ENCODE measurements at regions not wholly inside any gene's neighbourhood (a gene's known extent, or its start where the extent isn't known, plus 50 kb on each side); places are given as distances from the start of the nearest gene placed in this dataset.

- WGBS (ENCODE audit: extremely low coverage, insufficient read length, low lambda C conversion rate), result no CpG with 5 or more reads among the region's 3 CpGs
- no peak overlapping the region for H3T11ph ChIP-seq (ENCODE audit: low read length)
- Mint-ChIP-seq H3K4me1 (no peaks in the 10 kb centered on the region), H3K4me3 (no peak overlapping the region), H3K27me3 (ENCODE audit: low read depth) (peaks cover 3% of the 10 kb centered on the region), H3K36me3 (ENCODE audit: insufficient read depth in 1 of 3, low read depth in 3 of 3) (no peaks in the 10 kb centered on the region; a peak in 1 of 7 replicates), H3K9me3 (peaks cover 2 to 11% of the 10 kb centered on the region in 2 experiments; a peak in 2 of 5 replicates), H3K27ac (no peak overlapping the region)
- H3K4me1 ChIP-seq (ENCODE audit: insufficient read depth, low read length), result no peaks in the 10 kb centered on the region
- no peak overlapping the region for H4K91ac ChIP-seq (ENCODE audit: insufficient read length, low read depth, low read length)
- H3K4ac ChIP-seq (ENCODE audit: low read depth, low read length), result no peak overlapping the region
- no peaks in the 10 kb centered on the region for H4K20me1 ChIP-seq (ENCODE audit: control insufficient read depth, insufficient read depth, insufficient read length)
- H3K56ac ChIP-seq (ENCODE audit: insufficient read length, low read depth, low read length), result no peak overlapping the region
- H3K14ac ChIP-seq (ENCODE audit: insufficient read depth, low read length), result no peak overlapping the region
- no peak overlapping the region for H3K9ac ChIP-seq (ENCODE audit: extremely low read depth, insufficient read length, low read length)
- no peak overlapping the region for H2AFZ ChIP-seq (ENCODE audit: low read length)
- H4K8ac ChIP-seq (replicated peaks; ENCODE audit: insufficient read length, low read depth, low read length), result no peak overlapping the region
- H2BK15ac ChIP-seq (ENCODE audit: low read depth, low read length), result no peak overlapping the region
- H4K5ac ChIP-seq (ENCODE audit: insufficient read length, low read depth, low read length), result no peak overlapping the region
- no peak overlapping the region for H3K18ac ChIP-seq (ENCODE audit: insufficient read length, low read depth, low read length)
- H3K27ac ChIP-seq (ENCODE audit: insufficient read length, low read depth, low read length), result no peak overlapping the region
- TF ChIP-seq CTCF (conservative IDR thresholded peaks at IDR 0.05), result no peak
- no peak overlapping the region for H2AK5ac ChIP-seq (ENCODE audit: insufficient read length, low read length)
- H2BK120ac ChIP-seq (ENCODE audit: low read depth, low read length, poor library complexity, severe bottlenecking), result no peak overlapping the region
- H2BK5ac ChIP-seq (ENCODE audit: insufficient read length, low read length), result no peak overlapping the region
- no peaks in the 10 kb centered on the region for H3K27me3 ChIP-seq (ENCODE audit: insufficient read depth, low read length)
- H2BK12ac ChIP-seq (ENCODE audit: insufficient read length, low read depth, low read length), result no peak overlapping the region
- no peaks in the 10 kb centered on the region for H3K79me1 ChIP-seq (ENCODE audit: insufficient read depth, low read depth, low read length, poor library complexity, severe bottlenecking)
- no peaks in the 10 kb centered on the region for H3K23me2 ChIP-seq (ENCODE audit: insufficient read length, low read depth, low read length, poor library complexity, severe bottlenecking)
- no peak overlapping the region for H3K23ac ChIP-seq (ENCODE audit: insufficient read length, low read depth, low read length)
- no peak overlapping the region for H3K4me2 ChIP-seq (ENCODE audit: insufficient read depth, insufficient read length, low read length)
- no peaks in the 10 kb centered on the region for H3K79me2 ChIP-seq (ENCODE audit: insufficient read depth, low read length)
- DNase-seq, result no peak
- H3K9me3 ChIP-seq (ENCODE audit: control insufficient read depth, low read depth, low read length), result no peaks in the 10 kb centered on the region
- no peak overlapping the region for H2BK20ac ChIP-seq (ENCODE audit: low read depth, low read length, poor library complexity, severe bottlenecking)
These were observed 74.5 kb downstream of the SYF2 start for GRCh38 chr1:25157846-25158245.

Data from H9 (cell line).